ENCODE measurements at regions not wholly inside any gene's neighbourhood (a gene's known extent, or its start where the extent isn't known, plus 50 kb on each side); places are given as distances from the start of the nearest gene placed in this dataset.

DNA sequence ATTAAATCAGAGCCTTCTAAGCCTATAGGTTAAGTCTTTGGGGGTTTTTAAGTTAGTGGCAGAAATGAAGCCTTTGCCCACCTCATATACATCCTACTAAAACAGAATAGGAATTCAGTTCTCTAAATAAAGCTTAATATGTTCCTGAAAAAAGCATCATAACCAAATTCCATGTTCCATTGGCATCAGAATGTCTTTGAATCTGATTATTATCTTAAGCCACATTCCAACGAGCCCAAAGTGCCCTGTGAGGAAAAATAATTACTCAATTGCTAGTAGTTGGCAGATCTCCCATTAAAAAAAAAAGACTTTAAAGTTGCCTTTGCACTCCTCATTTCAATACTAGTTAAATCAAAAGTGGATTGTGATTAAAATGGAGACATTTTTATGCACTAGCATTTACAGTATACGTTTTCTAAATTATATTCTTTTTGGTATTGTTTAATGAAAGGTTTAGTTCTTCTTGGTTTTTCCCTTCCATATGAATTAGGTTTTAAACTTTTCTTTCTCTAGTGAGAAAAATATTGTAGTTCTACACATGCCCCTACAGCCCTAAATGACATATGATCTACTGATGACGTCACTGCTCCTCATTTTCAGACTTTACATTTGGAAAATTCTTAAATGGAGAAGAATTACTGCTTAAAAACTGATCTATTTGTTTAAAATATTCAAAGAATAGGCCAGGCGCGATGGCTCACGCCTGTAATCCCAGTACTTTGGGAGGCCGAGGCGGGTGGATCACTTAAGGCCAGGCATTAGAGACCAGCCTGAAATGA, 54.3 kb upstream of the CABCOCO1 start:
- Histone ChIP-seq H3K4me3 (replicated peaks; ENCODE audit: insufficient read depth, low read length) (no peak overlapping the region), H3K27ac (replicated peaks) (no peak overlapping the region), H3K27me3 (ENCODE audit: insufficient read depth, poor library complexity, severe bottlenecking) (no peaks in the 10 kb centered on the region)
- no peak for DNase-seq (ENCODE audit: low read depth in 1 of 2, low spot score in 1 of 2)
- TF ChIP-seq GABPA (IDR thresholded peaks at IDR 0.05; ENCODE audit: low read depth) (no peak), POLR2AphosphoS5 (IDR thresholded peaks at IDR 0.05; ENCODE audit: low read depth) (no peak), SPI1 (IDR thresholded peaks at IDR 0.05; ENCODE audit: borderline replicate concordance, low read depth) (no peak)
- TF ChIP-seq, protein P1, sequence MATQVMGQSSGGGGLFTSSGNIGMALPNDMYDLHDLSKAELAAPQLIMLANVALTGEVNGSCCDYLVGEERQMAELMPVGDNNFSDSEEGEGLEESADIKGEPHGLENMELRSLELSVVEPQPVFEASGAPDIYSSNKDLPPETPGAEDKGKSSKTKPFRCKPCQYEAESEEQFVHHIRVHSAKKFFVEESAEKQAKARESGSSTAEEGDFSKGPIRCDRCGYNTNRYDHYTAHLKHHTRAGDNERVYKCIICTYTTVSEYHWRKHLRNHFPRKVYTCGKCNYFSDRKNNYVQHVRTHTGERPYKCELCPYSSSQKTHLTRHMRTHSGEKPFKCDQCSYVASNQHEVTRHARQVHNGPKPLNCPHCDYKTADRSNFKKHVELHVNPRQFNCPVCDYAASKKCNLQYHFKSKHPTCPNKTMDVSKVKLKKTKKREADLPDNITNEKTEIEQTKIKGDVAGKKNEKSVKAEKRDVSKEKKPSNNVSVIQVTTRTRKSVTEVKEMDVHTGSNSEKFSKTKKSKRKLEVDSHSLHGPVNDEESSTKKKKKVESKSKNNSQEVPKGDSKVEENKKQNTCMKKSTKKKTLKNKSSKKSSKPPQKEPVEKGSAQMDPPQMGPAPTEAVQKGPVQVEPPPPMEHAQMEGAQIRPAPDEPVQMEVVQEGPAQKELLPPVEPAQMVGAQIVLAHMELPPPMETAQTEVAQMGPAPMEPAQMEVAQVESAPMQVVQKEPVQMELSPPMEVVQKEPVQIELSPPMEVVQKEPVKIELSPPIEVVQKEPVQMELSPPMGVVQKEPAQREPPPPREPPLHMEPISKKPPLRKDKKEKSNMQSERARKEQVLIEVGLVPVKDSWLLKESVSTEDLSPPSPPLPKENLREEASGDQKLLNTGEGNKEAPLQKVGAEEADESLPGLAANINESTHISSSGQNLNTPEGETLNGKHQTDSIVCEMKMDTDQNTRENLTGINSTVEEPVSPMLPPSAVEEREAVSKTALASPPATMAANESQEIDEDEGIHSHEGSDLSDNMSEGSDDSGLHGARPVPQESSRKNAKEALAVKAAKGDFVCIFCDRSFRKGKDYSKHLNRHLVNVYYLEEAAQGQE (IDR thresholded peaks at IDR 0.05; ENCODE audit: insufficient replicate concordance, low read depth), result no peak
- TF ChIP-seq, protein P2, sequence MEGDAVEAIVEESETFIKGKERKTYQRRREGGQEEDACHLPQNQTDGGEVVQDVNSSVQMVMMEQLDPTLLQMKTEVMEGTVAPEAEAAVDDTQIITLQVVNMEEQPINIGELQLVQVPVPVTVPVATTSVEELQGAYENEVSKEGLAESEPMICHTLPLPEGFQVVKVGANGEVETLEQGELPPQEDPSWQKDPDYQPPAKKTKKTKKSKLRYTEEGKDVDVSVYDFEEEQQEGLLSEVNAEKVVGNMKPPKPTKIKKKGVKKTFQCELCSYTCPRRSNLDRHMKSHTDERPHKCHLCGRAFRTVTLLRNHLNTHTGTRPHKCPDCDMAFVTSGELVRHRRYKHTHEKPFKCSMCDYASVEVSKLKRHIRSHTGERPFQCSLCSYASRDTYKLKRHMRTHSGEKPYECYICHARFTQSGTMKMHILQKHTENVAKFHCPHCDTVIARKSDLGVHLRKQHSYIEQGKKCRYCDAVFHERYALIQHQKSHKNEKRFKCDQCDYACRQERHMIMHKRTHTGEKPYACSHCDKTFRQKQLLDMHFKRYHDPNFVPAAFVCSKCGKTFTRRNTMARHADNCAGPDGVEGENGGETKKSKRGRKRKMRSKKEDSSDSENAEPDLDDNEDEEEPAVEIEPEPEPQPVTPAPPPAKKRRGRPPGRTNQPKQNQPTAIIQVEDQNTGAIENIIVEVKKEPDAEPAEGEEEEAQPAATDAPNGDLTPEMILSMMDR (IDR thresholded peaks at IDR 0.05; ENCODE audit: insufficient read depth, low read length), result no peak

DNA sequence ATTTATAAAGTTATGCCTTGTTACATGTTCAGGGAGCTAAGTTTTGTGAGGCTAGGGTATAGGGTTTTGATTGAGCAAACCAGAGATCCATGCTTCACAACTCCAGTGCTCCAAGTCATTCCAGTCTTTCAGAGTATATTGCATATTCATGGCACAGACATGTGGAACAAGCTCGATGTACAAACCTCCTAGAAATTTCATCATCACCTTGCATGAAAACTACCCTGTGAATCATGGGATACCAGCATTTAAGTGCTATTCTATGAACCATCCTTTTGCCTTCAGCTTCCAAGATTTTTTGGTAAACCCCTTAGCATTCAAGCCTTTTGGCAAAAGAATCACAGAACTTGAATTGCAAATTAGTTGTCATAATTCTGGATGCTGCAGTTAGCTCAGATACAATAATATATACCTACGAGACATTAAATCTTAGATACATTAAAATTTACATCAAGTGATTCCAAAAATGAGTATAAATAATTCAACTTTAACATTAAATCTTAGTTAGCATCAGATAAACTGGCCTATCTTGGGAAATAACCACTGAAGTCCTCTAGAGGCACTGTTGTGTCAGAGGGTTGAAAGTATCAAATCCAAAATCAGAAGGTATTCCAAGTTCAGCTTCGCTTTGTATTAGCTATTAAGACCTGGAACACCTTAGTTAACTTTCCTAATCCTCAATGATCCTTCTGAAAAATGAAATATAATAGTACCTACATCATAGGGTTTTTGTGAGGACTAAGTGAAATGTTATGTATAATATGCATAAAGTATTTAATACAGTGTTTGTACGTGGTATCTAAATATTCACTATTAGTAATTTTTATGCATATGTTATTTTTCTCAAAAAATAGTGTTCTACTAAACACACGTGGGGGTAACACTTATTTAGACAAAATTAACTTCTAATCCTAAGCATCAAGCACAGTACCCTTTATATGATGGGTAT, 55.5 kb upstream of the CABCOCO1 start:
- no peak overlapping the region for H3K4me3 ChIP-seq (replicated peaks; ENCODE audit: insufficient read depth, low read length)
- DNase-seq (ENCODE audit: low read depth in 1 of 2, low spot score in 1 of 2), result no peak
- no peak for TF ChIP-seq POLR2AphosphoS5 (IDR thresholded peaks at IDR 0.05; ENCODE audit: low read depth)
- no peak overlapping the region for H3K27ac ChIP-seq (replicated peaks)
- H3K27me3 ChIP-seq (ENCODE audit: insufficient read depth, poor library complexity, severe bottlenecking), result no peaks in the 10 kb centered on the region

DNA sequence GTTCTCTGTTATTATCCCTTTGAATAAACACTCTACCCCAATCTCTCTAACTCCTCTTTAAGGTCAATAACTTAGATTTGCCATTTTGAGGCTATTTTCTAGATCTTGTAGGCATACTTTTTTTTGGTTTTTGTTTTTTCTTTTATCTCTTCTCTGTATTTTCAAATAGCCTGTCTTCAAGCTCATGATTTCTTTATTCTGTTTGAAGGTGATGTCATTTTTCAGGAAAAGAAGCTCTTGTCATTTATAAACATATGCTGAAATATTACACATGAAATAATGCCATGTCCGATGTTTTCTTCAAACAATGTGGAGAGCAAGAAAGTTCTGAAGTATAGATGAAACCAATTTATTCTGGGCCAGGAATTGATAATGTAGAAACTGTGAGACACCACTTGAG, 57.5 kb upstream of the CABCOCO1 start:
- Histone ChIP-seq H3K27me3 (ENCODE audit: insufficient read depth, poor library complexity, severe bottlenecking) (no peaks in the 10 kb centered on the region), H3K4me3 (replicated peaks; ENCODE audit: insufficient read depth, low read length) (no peak overlapping the region), H3K27ac (replicated peaks) (no peak overlapping the region)
- TF ChIP-seq, protein P2 (IDR thresholded peaks at IDR 0.05; ENCODE audit: insufficient read depth, low read length), result no peak
- TF ChIP-seq, protein P1 (IDR thresholded peaks at IDR 0.05; ENCODE audit: insufficient replicate concordance, low read depth), result no peak
- no peak for TF ChIP-seq SPI1 (IDR thresholded peaks at IDR 0.05; ENCODE audit: borderline replicate concordance, low read depth)
- no peak for TF ChIP-seq GABPA (IDR thresholded peaks at IDR 0.05; ENCODE audit: low read depth)
- TF ChIP-seq POLR2AphosphoS5 (IDR thresholded peaks at IDR 0.05; ENCODE audit: low read depth), result no peak
- no peak for DNase-seq (ENCODE audit: low read depth in 1 of 2, low spot score in 1 of 2)

DNA sequence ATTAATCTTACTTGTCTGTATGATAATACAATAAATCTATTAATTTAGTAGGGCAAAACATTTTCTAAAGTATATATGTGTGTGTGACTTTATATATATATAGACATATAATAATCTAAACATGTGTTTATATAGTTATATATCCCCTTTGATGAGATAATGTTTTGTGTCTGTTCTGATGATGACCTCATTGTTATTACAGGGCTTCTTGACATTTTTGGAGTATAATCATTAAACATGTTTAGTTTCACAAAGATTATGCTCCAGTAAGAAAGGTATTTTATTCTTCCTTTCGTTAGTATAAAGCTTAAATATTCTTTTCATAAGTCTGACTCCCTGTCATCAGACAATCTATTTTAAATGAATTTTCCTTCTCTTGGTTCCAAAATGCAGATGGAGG, 62.3 kb upstream of the CABCOCO1 start:
- Histone ChIP-seq H3K27me3 (ENCODE audit: insufficient read depth, poor library complexity, severe bottlenecking) (no peaks in the 10 kb centered on the region), H3K27ac (replicated peaks) (no peak overlapping the region), H3K4me3 (replicated peaks; ENCODE audit: insufficient read depth, low read length) (no peak overlapping the region)
- no peak for DNase-seq (ENCODE audit: low read depth in 1 of 2, low spot score in 1 of 2)
- TF ChIP-seq, protein P1 (IDR thresholded peaks at IDR 0.05; ENCODE audit: insufficient replicate concordance, low read depth), result no peak
- TF ChIP-seq SPI1 (IDR thresholded peaks at IDR 0.05; ENCODE audit: borderline replicate concordance, low read depth) (no peak), POLR2AphosphoS5 (IDR thresholded peaks at IDR 0.05; ENCODE audit: low read depth) (no peak), GABPA (IDR thresholded peaks at IDR 0.05; ENCODE audit: low read depth) (no peak)
- TF ChIP-seq, protein P2 (IDR thresholded peaks at IDR 0.05; ENCODE audit: insufficient read depth, low read length), result no peak
